Central memory CD4-positive, alpha-beta T cell (primary cell): ENCODE measurements at regions not wholly inside any gene's neighbourhood (a gene's known extent, or its start where the extent isn't known, plus 50 kb on each side); places are given as distances from the start of the nearest gene placed in this dataset.

ENCODE experiments used
- DNase-seq: peaks from one replicate; pipeline ENCODE4 v3.0.0; 2022

DNA sequence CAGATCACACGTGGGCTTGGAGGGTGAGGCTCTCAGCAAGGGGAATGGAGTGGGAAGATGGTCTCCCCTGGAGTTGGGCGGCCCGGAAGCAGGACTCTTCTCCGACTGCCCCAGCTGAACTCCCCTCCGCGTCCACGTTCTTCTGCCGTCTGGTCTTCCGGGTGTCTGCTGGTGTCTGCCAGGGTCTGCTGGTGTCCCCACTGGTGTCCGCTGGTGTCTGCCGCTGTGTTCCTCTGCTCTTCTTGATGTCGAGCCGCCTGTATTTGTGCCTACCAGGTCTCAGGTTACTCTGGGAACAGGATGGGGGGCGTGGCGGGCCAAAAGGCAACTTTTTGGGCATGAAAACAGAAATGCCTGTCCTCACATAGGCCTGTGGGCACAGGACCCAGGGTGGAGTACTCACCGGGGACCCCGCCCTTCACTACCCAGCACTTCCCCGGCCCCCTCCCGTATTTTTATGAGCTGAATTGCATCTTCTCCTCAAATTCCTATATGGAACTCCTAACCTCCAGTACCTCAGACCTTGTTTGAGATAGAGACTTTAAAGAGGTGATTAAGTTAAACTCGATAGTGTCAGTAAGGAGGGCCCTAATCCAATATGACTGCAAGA, 675.4 kb downstream of the SEMA5A start:
- DNase-seq, result no peak

DNA sequence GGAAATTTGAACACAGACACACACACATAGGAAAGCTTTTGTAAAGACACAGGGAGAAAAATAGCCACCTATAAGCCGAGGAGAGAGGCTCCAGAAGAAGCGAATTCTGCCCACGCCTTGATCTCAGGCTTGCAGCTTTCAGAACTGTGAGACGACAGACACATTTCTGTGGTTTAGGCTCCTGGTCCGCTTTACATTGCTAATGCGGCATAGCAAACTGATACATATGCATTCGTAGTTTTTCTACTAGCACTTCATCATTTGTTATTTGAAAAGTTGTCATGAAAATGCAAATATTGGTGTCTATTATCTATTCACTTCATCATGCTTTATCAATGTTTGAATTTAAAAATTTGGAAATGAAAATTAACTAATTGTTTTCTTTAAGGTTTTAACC, 674.9 kb downstream of the SEMA5A start:
- DNase-seq, result no peak

DNA sequence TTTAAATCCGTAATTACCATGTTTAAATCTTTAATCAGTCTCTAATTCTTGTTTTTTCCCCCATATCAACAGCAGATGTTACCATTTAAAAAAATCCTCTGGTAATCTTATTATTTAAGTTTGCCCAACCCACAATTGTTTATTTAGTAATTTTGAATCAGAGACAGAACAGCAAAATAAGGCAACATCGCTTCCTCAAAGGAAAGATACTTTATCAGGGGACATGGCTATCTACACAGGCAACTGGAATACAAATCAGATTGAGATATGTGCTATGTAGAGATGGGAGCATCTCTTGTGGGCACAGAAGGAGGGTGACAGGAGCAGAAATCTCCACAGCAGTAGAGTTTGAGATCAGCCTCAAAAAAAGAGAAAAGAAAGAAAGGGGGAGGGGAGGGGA, 674.4 kb downstream of the SEMA5A start:
- no peak for DNase-seq

DNA sequence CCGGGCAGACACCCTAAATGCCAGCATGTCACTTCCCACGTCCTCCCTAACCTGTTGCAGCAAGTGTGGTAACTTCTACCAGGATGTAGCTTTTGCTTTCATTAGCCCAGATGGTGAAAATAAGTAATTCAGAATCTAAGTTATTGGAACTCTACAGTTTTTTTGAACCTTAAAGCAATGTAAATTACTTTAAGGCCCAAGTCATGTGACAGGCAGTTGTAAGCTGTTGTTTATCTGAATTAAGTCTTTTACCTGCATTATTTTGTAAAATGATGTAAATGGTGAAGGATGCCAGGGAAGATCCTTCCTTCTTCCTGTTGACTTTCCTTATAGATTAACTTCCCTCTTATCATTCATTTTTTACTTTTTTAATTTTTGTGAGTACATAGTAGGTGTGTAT, 670.2 kb downstream of the SEMA5A start:
- DNase-seq, result no peak

DNA sequence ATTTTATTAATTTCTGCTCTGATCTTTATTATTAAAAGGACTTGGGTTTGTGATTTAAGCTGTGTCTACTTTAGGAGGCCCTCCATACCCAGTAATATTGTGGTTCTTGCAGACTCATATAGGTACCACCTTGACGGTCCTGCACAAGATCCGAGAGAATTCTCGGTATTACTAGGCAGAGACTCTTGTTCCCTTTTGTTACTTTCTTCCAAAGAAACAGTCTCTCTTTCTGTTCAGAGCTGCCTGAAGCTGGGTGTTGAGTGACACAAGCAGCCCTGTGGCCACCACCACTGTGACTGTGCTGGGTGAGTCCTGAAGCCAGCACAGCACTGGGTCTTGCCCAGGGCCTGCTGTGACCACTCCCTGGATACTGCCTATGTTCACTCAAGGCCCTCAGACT, 666.6 kb downstream of the SEMA5A start:
- no peak for DNase-seq

GRCh38 chr5:8884029-8884428, 661.8 kb downstream of the SEMA5A start:
- DNase-seq, result no peak

DNA sequence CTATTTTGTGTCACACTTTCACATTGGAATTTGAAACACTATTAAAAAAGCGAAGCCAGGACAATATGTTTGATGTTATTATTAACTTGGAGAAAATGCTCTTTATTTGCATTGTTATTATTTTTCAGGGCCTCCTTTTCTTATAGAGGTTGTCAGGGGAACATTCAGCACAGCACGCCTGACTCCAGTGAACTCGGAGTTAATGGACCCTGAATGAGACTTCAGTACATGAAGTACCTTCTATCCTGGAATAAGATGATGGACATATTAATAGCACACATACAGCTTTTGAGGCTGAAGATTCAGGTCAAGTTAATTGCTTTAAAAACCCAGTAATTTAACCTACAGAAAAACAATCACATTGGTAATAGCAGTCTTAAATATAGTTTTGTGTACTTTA, 652.9 kb downstream of the SEMA5A start:
- no peak for DNase-seq

- no peak for DNase-seq
Measured at GRCh38 chr5:8894031-8894430, 651.8 kb downstream of the SEMA5A start.

GRCh38 chr5:8895062-8895461, 650.8 kb downstream of the SEMA5A start:
- DNase-seq, result no peak

DNA sequence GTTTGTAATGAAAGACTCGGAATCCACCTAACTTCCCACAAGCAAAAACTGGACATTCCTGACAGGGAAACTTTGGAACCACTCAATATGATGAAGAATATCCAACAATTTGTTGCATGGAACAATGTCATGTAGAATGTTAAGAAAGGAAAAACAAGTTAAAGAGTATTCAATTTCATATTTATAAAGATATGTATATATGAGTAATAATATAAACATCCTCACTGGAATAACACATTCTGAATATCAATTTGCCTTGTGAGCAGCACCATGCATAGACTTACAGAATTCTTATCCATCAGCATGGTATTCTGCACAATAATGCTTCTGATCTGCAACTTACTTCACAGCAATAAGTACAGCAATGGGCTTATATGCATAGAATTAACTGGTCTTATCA, 650.3 kb downstream of the SEMA5A start:
- DNase-seq, result no peak

DNA sequence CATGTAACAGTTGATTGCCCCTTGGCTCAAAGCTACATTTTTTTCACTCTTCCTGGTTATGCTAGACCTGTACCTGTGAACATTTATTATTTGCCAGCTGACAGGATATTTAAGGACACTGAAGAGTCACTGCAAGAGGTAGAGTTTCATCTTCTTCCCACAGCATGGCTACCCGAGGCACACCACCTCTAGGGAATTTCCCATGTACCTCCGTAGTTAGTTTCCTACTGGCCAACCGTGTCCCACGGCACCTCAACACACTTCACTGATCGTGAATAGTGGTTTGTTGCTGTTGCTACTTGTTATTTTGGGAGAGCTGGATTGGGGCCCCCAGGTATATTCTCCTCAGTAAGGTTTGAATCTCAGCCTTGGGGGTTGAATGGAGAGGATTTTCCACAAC, 648.6 kb downstream of the SEMA5A start:
- no peak for DNase-seq

DNA sequence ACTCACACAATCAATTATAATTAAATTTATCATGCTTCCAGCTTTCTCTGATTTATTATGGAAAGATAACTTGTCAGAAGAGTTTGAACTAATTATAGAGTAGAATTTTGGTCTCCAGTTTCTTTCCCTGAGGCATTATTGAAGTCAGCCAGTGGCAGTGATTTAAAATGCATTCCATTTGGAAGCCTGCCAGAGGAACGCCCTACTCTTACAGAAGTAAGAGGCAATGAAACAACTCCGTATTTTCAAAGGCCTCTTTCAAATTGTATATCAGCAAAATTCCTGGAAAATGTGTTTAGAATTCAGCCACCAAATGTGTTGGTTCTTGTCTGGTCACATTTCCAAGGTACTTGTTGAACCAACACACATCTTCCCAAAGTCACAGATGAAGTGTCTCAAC, 640.9 kb downstream of the SEMA5A start:
- no peak for DNase-seq

GRCh38 chr5:8906303-8906967, 639.4 kb downstream of the SEMA5A start:
- DNase-seq, result no peak

DNA sequence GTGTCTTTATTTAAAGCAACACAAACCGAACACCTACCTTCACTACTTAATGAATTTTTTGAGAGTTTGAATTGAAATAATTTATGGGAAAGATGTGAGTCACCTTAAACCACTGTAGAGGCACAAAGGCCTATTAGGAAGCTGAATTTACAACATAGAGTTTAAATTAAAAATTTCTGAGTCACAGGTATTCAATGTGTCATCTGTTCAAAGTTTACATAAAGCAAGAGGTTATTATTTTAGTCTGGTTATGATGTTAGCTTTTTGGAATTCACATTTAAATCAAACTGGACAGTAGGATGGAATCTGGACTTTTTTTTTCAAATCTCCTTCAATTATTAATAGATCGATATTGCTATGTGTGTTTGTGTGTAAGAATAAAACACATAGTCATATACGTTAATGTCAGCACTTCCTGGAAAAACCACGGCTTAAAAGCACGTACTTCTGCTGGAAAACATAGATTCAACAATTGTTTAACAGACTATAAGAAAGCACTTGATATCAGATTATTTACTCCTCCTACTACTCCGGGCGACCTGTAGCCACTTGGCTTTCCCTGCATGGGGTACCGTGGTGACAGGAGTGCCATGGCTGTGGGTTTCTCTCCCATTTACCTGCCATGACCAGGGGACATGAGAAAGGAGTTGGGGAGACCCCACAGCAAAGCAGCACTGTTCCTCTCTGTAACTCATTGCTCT, 638.6 kb downstream of the SEMA5A start:
- DNase-seq, result no peak

DNA sequence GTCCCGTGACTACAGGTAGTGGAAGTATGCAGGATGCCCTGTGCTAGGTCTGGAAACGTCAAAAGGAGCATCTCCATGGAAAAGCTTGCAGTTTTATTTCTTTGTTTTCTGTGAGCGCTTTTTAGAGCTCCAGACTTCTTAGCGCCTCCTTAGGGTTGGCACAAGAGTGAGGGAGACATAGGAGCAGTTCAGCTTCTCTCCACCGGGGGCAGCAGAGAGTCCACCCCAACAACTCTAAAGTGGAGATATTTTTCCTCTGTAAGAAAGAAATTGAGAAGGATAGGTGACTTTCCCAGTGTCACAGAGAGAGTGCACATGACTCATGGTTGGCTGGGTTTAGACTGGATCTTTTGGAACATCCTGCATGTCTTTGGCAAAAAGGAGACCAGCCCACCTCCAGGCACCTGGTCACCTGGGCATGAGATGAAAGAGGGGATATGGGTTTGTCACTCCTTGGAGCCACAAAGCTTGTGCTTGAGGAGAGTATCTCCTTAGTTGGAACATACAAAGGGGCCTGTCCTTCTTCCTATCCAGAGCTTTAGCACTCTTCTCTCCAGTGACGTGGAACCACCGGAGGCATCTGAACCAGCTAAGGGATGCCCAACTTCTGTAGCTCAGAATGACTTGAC, 637.7 kb downstream of the SEMA5A start:
- no peak for DNase-seq

GRCh38 chr5:8912106-8912505, 633.8 kb downstream of the SEMA5A start:
- DNase-seq, result no peak

- DNase-seq, result no peak
Measured at GRCh38 chr5:8913522-8913921, 632.4 kb downstream of the SEMA5A start.

- no peak for DNase-seq
Measured at GRCh38 chr5:8919096-8919495, 626.8 kb downstream of the SEMA5A start.

DNA sequence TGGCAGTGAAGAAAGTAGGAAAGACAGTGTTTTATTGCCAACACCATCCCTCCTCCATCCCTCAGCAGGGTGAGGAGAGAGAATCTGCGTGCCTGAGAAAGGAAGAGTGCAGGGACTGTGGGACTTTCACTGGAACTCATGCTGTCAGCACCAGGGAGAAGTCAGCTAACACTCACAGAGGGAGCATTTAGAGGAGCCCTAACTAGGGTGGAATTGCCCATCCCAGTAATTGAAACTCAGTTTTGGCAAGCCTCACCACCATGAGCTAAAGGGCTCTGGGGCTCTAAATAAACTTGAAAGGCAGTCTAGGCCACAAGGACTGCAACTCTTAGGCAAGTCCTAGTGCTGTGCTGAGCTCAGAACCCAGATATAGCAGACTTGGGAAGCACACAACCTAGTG, 622.3 kb downstream of the SEMA5A start:
- DNase-seq, result no peak

GRCh38 chr5:8924054-8924793, 621.7 kb downstream of the SEMA5A start:
- DNase-seq, result no peak

DNA sequence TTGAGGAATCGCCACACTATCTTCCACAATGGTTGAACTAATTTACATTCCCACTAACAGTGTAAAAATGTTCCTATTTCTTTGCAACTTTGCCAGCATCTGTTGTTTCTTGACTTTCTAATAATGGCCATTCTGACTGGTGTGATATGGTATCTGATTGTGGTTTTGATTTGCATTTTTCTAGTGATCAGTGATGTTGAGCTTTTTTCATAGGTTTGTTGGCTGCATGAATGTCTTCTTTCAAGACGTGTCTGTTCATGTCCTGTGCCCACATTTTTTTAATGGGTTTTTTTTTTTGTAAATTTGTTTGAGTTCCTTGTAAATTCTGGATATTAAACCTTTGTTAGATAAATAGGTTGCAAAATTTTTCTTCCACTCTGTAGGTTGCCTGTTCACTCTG, 615.9 kb downstream of the SEMA5A start:
- DNase-seq, result no peak

GRCh38 chr5:8934455-8934854, 611.4 kb downstream of the SEMA5A start:
- DNase-seq, result no peak

- DNase-seq, result no peak
Measured at GRCh38 chr5:8940934-8941333, 604.9 kb downstream of the SEMA5A start.
